GM23338 (cell line): ENCODE measurements at regions not wholly inside any gene's neighbourhood (a gene's known extent, or its start where the extent isn't known, plus 50 kb on each side); places are given as distances from the start of the nearest gene placed in this dataset.
"Not testable (repeated sequence)": the region's sequence is repeated elsewhere in the genome, so short reads cannot be mapped to it uniquely, and the experiment has no call there.

Source experiments
- ATAC-seq: fragments of 200-7000 bp; cut with Tn5 transposase; 3 replicates; pipeline ENCODE4 v1.9.1; 2020
- DNase-seq: peaks from one replicate; pipeline ENCODE4 v3.0.0-alpha.2; 2015; ENCODE audit warnings: low spot score
- H2AFZ ChIP-seq: fragments of 200-600 bp; sonication (generic); 2 replicates; pipeline ENCODE4 v1.8.0; 2016; ENCODE audit warnings: antibody characterized with exemption, mild to moderate bottlenecking, moderate library complexity
- H3F3A ChIP-seq: fragments of 200-600 bp; sonication (generic); replicated peaks from 2 replicates; pipeline ENCODE4 v1.8.0; 2017; ENCODE audit warnings: antibody characterized with exemption, mixed run types, low read depth
- H3K27ac ChIP-seq: fragments of 200-600 bp; sonication (generic); 2 replicates; pipeline ENCODE4 v1.6.1; 2016; ENCODE audit warnings: low read depth
- H3K27me3 ChIP-seq: fragments of 200-600 bp; sonication (generic); 2 replicates; pipeline ENCODE4 v1.8.0; 2016; ENCODE audit warnings: mild to moderate bottlenecking, mixed run types, moderate library complexity; ENCODE audit not compliant: insufficient read depth
- H3K36me3 ChIP-seq: fragments of 200-600 bp; sonication (generic); 2 replicates; pipeline ENCODE4 v1.8.0; 2016; ENCODE audit warnings: mild to moderate bottlenecking; ENCODE audit not compliant: insufficient read depth
- H3K4me1 ChIP-seq: fragments of 200-600 bp; sonication (generic); 2 replicates; pipeline ENCODE4 v1.8.0; 2016; ENCODE audit warnings: mild to moderate bottlenecking, moderate library complexity; ENCODE audit not compliant: insufficient read depth
- H3K4me2 ChIP-seq: fragments of 200-600 bp; sonication (generic); 2 replicates; pipeline ENCODE4 v1.7.1; 2017; ENCODE audit warnings: mixed run types
- H3K4me3 ChIP-seq: fragments of 200-600 bp; sonication (generic); 2 replicates; pipeline ENCODE4 v1.6.1; 2016; ENCODE audit warnings: mixed run types
- H3K79me2 ChIP-seq: fragments of 200-600 bp; sonication (generic); replicated peaks from 2 replicates; pipeline ENCODE4 v1.8.0; 2017; ENCODE audit warnings: mild to moderate bottlenecking; ENCODE audit not compliant: insufficient read depth
- H3K9me2 ChIP-seq: fragments of 200-600 bp; sonication (generic); 2 replicates; pipeline ENCODE4 v1.8.0; 2017; ENCODE audit not compliant: insufficient read depth
- H4K20me1 ChIP-seq: fragments of 200-600 bp; sonication (generic); replicated peaks from 2 replicates; pipeline ENCODE4 v1.8.0; 2017; ENCODE audit warnings: mild to moderate bottlenecking; ENCODE audit not compliant: insufficient read depth
- H3K27ac Mint-ChIP-seq: 2 replicates; pipeline ENCODE4 v1.8.0; 2020; ENCODE audit warnings: inconsistent platforms, mild to moderate bottlenecking, moderate library complexity, mixed read lengths
- H3K27me3 Mint-ChIP-seq: 3 replicates; pipeline ENCODE4 v1.8.0; 2022; ENCODE audit warnings: low read depth, mild to moderate bottlenecking, moderate library complexity, mixed read lengths, inconsistent platforms; ENCODE audit not compliant: insufficient read depth, poor library complexity
- H3K36me3 Mint-ChIP-seq: 3 replicates; pipeline ENCODE4 v1.8.0; 2021; ENCODE audit warnings: low read depth, mild to moderate bottlenecking, inconsistent platforms, moderate library complexity, mixed read lengths
- H3K4me1 Mint-ChIP-seq: 3 replicates; pipeline ENCODE4 v1.8.0; 2020; ENCODE audit warnings: mild to moderate bottlenecking, inconsistent platforms, mixed read lengths
- H3K4me3 Mint-ChIP-seq: 3 replicates; pipeline ENCODE4 v1.8.0; 2021; ENCODE audit warnings: moderate library complexity, mild to moderate bottlenecking, inconsistent platforms, mixed read lengths
- H3K9me3 Mint-ChIP-seq: 3 replicates; pipeline ENCODE4 v1.8.0; 2020; ENCODE audit warnings: moderate library complexity, mild to moderate bottlenecking, inconsistent platforms, mixed read lengths
- CREB1 ChIP-seq: fragments of 250-450 bp; sonication (Bioruptor Pico); IDR thresholded peaks from 2 replicates; pipeline ENCODE4 v1.5.0; 2020; ENCODE audit warnings: low read depth, mild to moderate bottlenecking, moderate library complexity
- CTCF ChIP-seq, 2 experiments: fragments of 200-600 bp in 1 of 2; sonication (generic) in 1 of 2; conservative IDR thresholded peaks; 2 replicates each; pipeline versions ENCODE4 v1.5.1 to v1.6.1; 2016 to 2017; ENCODE audit warnings: antibody characterized with exemption in 2 of 2, low read depth in 2 of 2, mild to moderate bottlenecking in 2 of 2, moderate library complexity in 1 of 2
- EZH2 ChIP-seq: fragments of 200-600 bp; sonication (generic); IDR thresholded peaks from one replicate; pipeline ENCODE4 v1.8.0; 2017; ENCODE audit warnings: antibody characterized with exemption, mild to moderate bottlenecking, low read depth; ENCODE audit not compliant: unreplicated experiment
- JUNB ChIP-seq: IDR thresholded peaks from one replicate; pipeline ENCODE4 v1.6.1; 2016; ENCODE audit warnings: antibody characterized with exemption; ENCODE audit not compliant: unreplicated experiment
- NANOG ChIP-seq: IDR thresholded peaks from 2 replicates; pipeline ENCODE4 v1.6.1; 2016; ENCODE audit warnings: antibody characterized with exemption, borderline replicate concordance
- POLR2AphosphoS5 ChIP-seq: IDR thresholded peaks from 2 replicates; pipeline ENCODE4 v1.6.1; 2016; ENCODE audit warnings: antibody characterized with exemption, low read depth
- ZNF114 ChIP-seq: fragments of 250-450 bp; sonication (Bioruptor Pico); IDR thresholded peaks from 2 replicates; pipeline ENCODE4 v1.5.0; 2020; ENCODE audit warnings: mild to moderate bottlenecking, moderate library complexity
- ZNF331 ChIP-seq: fragments of 250-450 bp; sonication (Bioruptor Pico); IDR thresholded peaks from 2 replicates; pipeline ENCODE4 v1.5.0; 2020; ENCODE audit warnings: low read depth, mild to moderate bottlenecking, moderate library complexity
- ZNF462 ChIP-seq: fragments of 250-450 bp; sonication (Bioruptor Pico); IDR thresholded peaks from 2 replicates; pipeline ENCODE4 v1.5.0; 2020; ENCODE audit warnings: mild to moderate bottlenecking, moderate library complexity

GRCh38 chr18:78800102-78800851, 179.3 kb upstream of the SALL3 start:
- H3K4me2 ChIP-seq, H3K4me3 Mint-ChIP-seq, H4K20me1 ChIP-seq, H3K36me3 ChIP-seq, H3K4me1 ChIP-seq, DNase-seq, H3K27ac Mint-ChIP-seq, H3K9me2 ChIP-seq, H3K27me3 Mint-ChIP-seq, H3K27ac ChIP-seq, ATAC-seq, H2AFZ ChIP-seq, H3K4me1 Mint-ChIP-seq, H3K4me3 ChIP-seq, H3F3A ChIP-seq, H3K27me3 ChIP-seq, H3K79me2 ChIP-seq: not testable (repeated sequence)
- Mint-ChIP-seq H3K9me3 (peaks cover 98% of the 10 kb centered on the region), H3K36me3 (peaks cover 26% of the 10 kb centered on the region)

GRCh38 chr18:78801011-78801410, 178.6 kb upstream of the SALL3 start:
- Mint-ChIP-seq H3K4me3 (no peak overlapping the region), H3K36me3 (peaks cover 32% of the 10 kb centered on the region), H3K4me1 (no peaks in the 10 kb centered on the region; the same call in 2 of the 3 replicates), H3K27ac (no peak overlapping the region), H3K9me3 (peaks cover 98% of the 10 kb centered on the region), H3K27me3 (peaks cover 8% of the 10 kb centered on the region)
- H3K27me3 ChIP-seq = no peaks in the 10 kb centered on the region
- no peaks in the 10 kb centered on the region for H3K36me3 ChIP-seq
- no peaks in the 10 kb centered on the region for H3K4me1 ChIP-seq
- DNase-seq (no peak), ATAC-seq (no peak)
- H2AFZ ChIP-seq = no peak overlapping the region
- H3F3A ChIP-seq = no peaks in the 10 kb centered on the region
- H3K4me3 ChIP-seq = no peak overlapping the region
- no peak overlapping the region for H3K27ac ChIP-seq
- no peak overlapping the region for H3K4me2 ChIP-seq
- no peaks in the 10 kb centered on the region for H3K9me2 ChIP-seq
- no peaks in the 10 kb centered on the region for H4K20me1 ChIP-seq
- TF ChIP-seq EZH2 = no peak
- no peaks in the 10 kb centered on the region for H3K79me2 ChIP-seq

- Mint-ChIP-seq H3K27ac (no peak overlapping the region), H3K9me3 (peaks cover 98% of the 10 kb centered on the region), H3K36me3 (peaks cover 35% of the 10 kb centered on the region), H3K27me3 (peaks cover 8% of the 10 kb centered on the region), H3K4me1 (no peaks in the 10 kb centered on the region), H3K4me3 (no peak overlapping the region)
- no peak for DNase-seq
- ATAC-seq = no peak
- Histone ChIP-seq H3K79me2 (no peaks in the 10 kb centered on the region), H3K27me3 (no peaks in the 10 kb centered on the region), H4K20me1 (no peaks in the 10 kb centered on the region), H3K36me3 (no peaks in the 10 kb centered on the region), H3K4me2 (no peak overlapping the region), H3K4me3 (no peak overlapping the region), H3K27ac (no peak overlapping the region), H3K4me1 (no peaks in the 10 kb centered on the region), H2AFZ (no peak overlapping the region), H3K9me2 (no peaks in the 10 kb centered on the region), H3F3A (no peaks in the 10 kb centered on the region)
- no peak for TF ChIP-seq JUNB
- no peak for TF ChIP-seq NANOG
- no peak for TF ChIP-seq CTCF (conservative IDR thresholded peaks at IDR 0.05; ENCODE audit: low read depth in 2 of 2)
- no peak for TF ChIP-seq ZNF331 (CRISPR knock-in tag)
- no peak for TF ChIP-seq CREB1 (CRISPR knock-in tag)
- no peak for TF ChIP-seq EZH2
- no peak for TF ChIP-seq POLR2AphosphoS5
- no peak for TF ChIP-seq ZNF462
- TF ChIP-seq ZNF114 (CRISPR knock-in tag) = no peak
Measured at GRCh38 chr18:78803104-78803503, 176.5 kb upstream of the SALL3 start.
